ENCODE measurements at regions not wholly inside any gene's neighbourhood (a gene's known extent, or its start where the extent isn't known, plus 50 kb on each side); places are given as distances from the start of the nearest gene placed in this dataset.

DNA sequence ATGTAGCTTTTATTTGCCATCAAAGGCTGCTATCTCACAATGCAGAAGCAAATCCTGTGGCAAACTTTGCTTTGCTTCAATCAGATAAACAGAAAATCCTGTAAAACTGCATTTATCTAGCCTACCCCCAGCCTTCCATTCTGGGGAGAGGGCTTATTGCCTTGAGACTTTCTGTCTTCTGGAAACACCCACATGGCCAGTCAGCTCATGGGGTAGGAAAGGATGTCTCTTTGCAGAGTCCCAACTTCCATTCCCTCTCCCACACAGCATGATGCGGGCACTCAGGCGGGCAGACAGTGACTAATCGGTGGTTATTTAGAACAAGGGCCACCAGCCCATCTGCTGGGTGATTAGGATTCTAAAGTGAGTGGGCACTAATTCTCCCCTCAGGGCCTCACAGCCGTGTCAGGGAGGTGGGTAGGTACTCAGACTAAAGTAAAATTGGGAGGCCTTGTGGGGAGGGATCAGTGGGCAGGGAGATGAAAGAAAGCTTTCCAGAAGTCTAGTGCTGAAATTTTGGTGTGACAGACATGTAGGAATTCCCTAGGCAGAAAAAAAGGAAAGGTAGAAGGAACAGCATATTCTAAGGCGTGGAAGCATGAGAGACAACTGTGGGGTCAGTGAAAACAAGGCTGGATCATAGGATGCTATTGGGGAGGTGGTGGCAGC lies 720.5 kb downstream of the VRK1 start:
- TF ChIP-seq CTCF (IDR thresholded peaks at IDR 0.05; ENCODE audit: extremely low read depth in 1 of 2, insufficient read depth in 1 of 2, low read depth in 1 of 2, low read length in 2 of 2) (no peak), POLR2A (IDR thresholded peaks at IDR 0.05; ENCODE audit: low read depth, low read length) (no peak)
